Globus pallidus (tissue), 1 donor: ENCODE measurements at regions not wholly inside any gene's neighbourhood (a gene's known extent, or its start where the extent isn't known, plus 50 kb on each side); places are given as distances from the start of the nearest gene placed in this dataset.

Experiments
- DNase-seq: peaks from one replicate; pipeline ENCODE4 v3.0.0-alpha.2; 2015; ENCODE audit warnings: low spot score

DNA sequence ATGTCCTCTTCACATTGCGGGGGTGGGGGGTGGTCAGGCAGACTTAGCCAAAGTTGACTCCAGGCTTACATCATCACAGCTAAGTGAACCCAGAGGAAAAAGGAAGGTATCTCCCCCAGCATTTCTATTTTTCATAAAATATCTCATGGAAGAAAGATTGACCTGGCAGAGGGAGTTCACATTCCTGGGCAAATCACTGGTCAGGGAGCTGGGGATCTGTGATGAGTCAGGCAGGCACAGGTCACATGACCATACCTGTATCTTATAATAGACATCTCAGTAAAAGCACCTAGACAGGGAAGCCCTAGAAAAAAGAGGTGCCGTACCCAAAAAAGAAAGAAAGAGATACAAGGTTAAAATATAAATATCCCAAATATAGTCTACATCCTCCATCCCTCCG, 57.3 kb upstream of the WWC1 start:
- DNase-seq: no peak

GRCh38 chr5:168238463-168238862, 53.0 kb upstream of the WWC1 start:
- DNase-seq: no peak

DNA sequence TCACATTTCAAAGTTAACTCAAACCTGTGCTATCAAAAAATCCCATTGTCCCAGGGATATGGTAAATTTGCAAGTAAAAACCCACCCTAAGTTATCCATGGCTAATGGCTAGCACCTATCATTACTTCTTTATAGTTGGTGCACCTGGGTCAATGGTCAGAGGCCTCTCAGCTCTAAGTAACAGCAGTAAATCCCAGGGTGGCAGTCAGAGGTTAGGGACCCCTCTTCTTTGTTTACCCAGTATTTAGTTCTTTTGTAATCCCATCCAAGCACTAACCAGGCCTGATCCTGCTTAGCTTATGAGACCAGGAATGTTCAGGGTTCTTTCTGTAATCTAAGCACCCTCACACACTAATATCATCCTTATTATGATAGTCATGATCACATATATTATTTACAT, 52.1 kb upstream of the WWC1 start:
- no peak for DNase-seq
